Keratinocyte (primary cell): ENCODE measurements at regions not wholly inside any gene's neighbourhood (a gene's known extent, or its start where the extent isn't known, plus 50 kb on each side); places are given as distances from the start of the nearest gene placed in this dataset.

Experiments
- DNase-seq: peaks from one replicate; pipeline ENCODE4 v3.0.0-alpha.2; 2011; ENCODE audit warnings: low read depth, missing footprints, low spot score
- FAIRE-seq: peaks from 2 replicates; lab custom pipeline; 2011; peaks lifted over from hg19 to GRCh38; lab: Jason Lieb, UNC
- H2AFZ ChIP-seq: 2 replicates; pipeline ENCODE4 v1.6.0; 2012; ENCODE audit warnings: low read length, control low read depth, inconsistent platforms; ENCODE audit not compliant: control insufficient read depth
- H3K27ac ChIP-seq: 2 replicates; pipeline ENCODE4 v1.5.1; 2011; ENCODE audit warnings: low read length; ENCODE audit not compliant: control insufficient read depth, insufficient read depth
- H3K27me3 ChIP-seq: 3 replicates; pipeline ENCODE4 v1.6.0; 2011; ENCODE audit warnings: low read length; ENCODE audit not compliant: control insufficient read depth, insufficient read depth; ENCODE audit errors: extremely low read depth
- H3K36me3 ChIP-seq, 2 experiments: 2 replicates in 1 of 2; 3 replicates in 1 of 2; pipeline ENCODE4 v1.5.1; 2011; ENCODE audit warnings: low read length in 2 of 2, mild to moderate bottlenecking in 1 of 2; ENCODE audit not compliant: control insufficient read depth in 2 of 2, insufficient read depth in 2 of 2; ENCODE audit errors: extremely low read depth in 1 of 2
- H3K4me1 ChIP-seq: 3 replicates; pipeline ENCODE4 v1.5.1; 2011; ENCODE audit warnings: low read length; ENCODE audit not compliant: control insufficient read depth, insufficient read depth; ENCODE audit errors: extremely low read depth
- H3K4me2 ChIP-seq: 3 replicates; pipeline ENCODE4 v1.6.0; 2011; ENCODE audit warnings: low read depth, low read length; ENCODE audit not compliant: control insufficient read depth, insufficient read depth; ENCODE audit errors: extremely low read depth
- H3K4me3 ChIP-seq, 3 experiments: fragments of 200-600 bp in 1 of 3; sonication (generic) in 1 of 3; 2 replicates in 2 of 3; 3 replicates in 1 of 3; pipeline ENCODE4 v1.5.1; 2011 to 2016; ENCODE audit warnings: low read length in 3 of 3, mild to moderate bottlenecking in 3 of 3, control low read depth in 2 of 3, inconsistent platforms in 1 of 3, low read depth in 1 of 3, mixed read lengths in 1 of 3, mixed run types in 1 of 3, moderate library complexity in 1 of 3; ENCODE audit not compliant: control insufficient read depth in 2 of 3, insufficient read depth in 2 of 3; ENCODE audit errors: extremely low read depth in 1 of 3
- H3K79me2 ChIP-seq: 2 replicates; pipeline ENCODE4 v1.6.0; 2012; ENCODE audit warnings: low read length; ENCODE audit not compliant: control insufficient read depth, insufficient read depth
- H3K9ac ChIP-seq: 3 replicates; pipeline ENCODE4 v1.6.0; 2011; ENCODE audit warnings: low read length; ENCODE audit not compliant: control insufficient read depth, insufficient read depth; ENCODE audit errors: extremely low read depth
- H3K9me1 ChIP-seq: 3 replicates; pipeline ENCODE4 v1.6.0; 2011; ENCODE audit warnings: low read length; ENCODE audit not compliant: control insufficient read depth, insufficient read depth; ENCODE audit errors: extremely low read depth
- H3K9me3 ChIP-seq: 2 replicates; pipeline ENCODE4 v1.5.1; 2012; ENCODE audit warnings: low read depth, low read length; ENCODE audit not compliant: control insufficient read depth
- H4K20me1 ChIP-seq: 3 replicates; pipeline ENCODE4 v1.6.0; 2011; ENCODE audit warnings: low read length; ENCODE audit not compliant: control insufficient read depth, insufficient read depth; ENCODE audit errors: extremely low read depth
- EZH2 ChIP-seq: IDR thresholded peaks from one replicate; pipeline ENCODE4 v1.6.1; 2012; ENCODE audit warnings: inconsistent platforms, mild to moderate bottlenecking, low read length, moderate library complexity
- dilution Hi-C: fragments of 300-500 bp; cut with MboI; formaldehyde crosslinking; loops from one replicate; pipeline ENCODE4 v1.7.0; 2020; ENCODE audit warnings: low sequenced_read_pairs; ENCODE audit not compliant: extremely low pct_ligation_motif_present
- TF ChIP-seq, protein P1 (sequence below), 3 experiments: IDR thresholded peaks in 1 of 3; conservative IDR thresholded peaks in 1 of 3; optimal IDR thresholded peaks in 1 of 3; 2 replicates in 2 of 3; 3 replicates in 1 of 3; pipeline versions ENCODE3 to v1.5.1; 2011; ENCODE audit warnings: low read length in 3 of 3, mild to moderate bottlenecking in 3 of 3, moderate library complexity in 2 of 3, control low read depth in 1 of 3, inconsistent platforms in 1 of 3; ENCODE audit not compliant: insufficient read depth in 2 of 3; ENCODE audit errors: extremely low read depth in 1 of 3

DNA sequence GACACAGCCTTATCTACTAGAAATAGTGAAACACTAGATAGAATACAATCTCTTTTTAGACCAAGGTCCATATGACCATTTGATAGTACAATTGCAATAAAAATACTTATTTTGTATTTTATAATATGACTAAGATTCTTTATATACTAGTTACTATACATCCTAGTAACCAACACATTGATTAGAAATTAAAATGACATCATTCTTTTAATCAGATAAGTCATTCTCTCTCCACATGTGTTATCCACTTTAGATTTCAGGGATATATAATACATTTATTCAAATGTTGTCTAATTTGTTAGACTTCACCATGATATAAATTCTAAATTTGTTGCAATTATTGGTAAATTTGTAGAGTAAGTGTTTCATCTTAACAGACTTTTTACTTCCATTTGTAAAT, 276.2 kb upstream of the DPH6 start:
- DNase-seq (no peak), FAIRE-seq (no peak)
- Histone ChIP-seq H3K9me3 (no peaks in the 10 kb centered on the region), H4K20me1 (no peaks in the 10 kb centered on the region), H3K4me3 (no peak overlapping the region), H3K4me2 (no peak overlapping the region), H3K9ac (no peak overlapping the region), H2AFZ (no peak overlapping the region), H3K36me3 (no peaks in the 10 kb centered on the region), H3K79me2 (no peaks in the 10 kb centered on the region), H3K9me1 (no peaks in the 10 kb centered on the region), H3K27me3 (no peaks in the 10 kb centered on the region), H3K27ac (no peak overlapping the region), H3K4me1 (no peaks in the 10 kb centered on the region)
- dilution Hi-C loops, result no loop called here
- TF ChIP-seq EZH2, result no peak
- TF ChIP-seq, protein P1, sequence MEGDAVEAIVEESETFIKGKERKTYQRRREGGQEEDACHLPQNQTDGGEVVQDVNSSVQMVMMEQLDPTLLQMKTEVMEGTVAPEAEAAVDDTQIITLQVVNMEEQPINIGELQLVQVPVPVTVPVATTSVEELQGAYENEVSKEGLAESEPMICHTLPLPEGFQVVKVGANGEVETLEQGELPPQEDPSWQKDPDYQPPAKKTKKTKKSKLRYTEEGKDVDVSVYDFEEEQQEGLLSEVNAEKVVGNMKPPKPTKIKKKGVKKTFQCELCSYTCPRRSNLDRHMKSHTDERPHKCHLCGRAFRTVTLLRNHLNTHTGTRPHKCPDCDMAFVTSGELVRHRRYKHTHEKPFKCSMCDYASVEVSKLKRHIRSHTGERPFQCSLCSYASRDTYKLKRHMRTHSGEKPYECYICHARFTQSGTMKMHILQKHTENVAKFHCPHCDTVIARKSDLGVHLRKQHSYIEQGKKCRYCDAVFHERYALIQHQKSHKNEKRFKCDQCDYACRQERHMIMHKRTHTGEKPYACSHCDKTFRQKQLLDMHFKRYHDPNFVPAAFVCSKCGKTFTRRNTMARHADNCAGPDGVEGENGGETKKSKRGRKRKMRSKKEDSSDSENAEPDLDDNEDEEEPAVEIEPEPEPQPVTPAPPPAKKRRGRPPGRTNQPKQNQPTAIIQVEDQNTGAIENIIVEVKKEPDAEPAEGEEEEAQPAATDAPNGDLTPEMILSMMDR (optimal IDR thresholded peaks at IDR 0.05 in 1 of 3, IDR thresholded peaks at IDR 0.05 in 1 of 3, conservative IDR thresholded peaks at IDR 0.05 in 1 of 3; ENCODE audit: extremely low read depth in 1 of 3, insufficient read depth in 2 of 3, low read length in 3 of 3), result no peak

DNA sequence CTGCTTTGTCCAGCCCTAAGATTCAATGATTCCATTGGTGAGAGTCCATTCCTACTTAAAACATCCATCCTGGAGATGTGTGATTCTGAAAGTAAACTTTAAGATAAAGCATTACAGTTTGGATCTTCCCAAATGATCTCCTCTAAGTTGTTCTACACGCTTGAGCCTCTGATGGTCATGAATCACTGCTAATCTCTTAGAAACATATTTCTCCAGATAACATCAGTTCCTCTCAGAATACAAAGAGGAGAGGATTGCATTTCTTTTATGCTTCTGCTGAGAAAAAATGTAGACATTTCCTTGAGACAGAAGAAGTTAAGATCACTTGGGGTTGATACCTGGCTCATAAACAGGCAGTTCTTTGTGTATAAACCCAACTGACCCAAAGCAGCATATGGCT, 281.2 kb upstream of the DPH6 start:
- H3K9me3 ChIP-seq, result no peaks in the 10 kb centered on the region
- no peaks in the 10 kb centered on the region for H3K9me1 ChIP-seq
- H3K79me2 ChIP-seq, result no peaks in the 10 kb centered on the region
- no peak overlapping the region for H3K4me3 ChIP-seq
- no peak overlapping the region for H2AFZ ChIP-seq
- TF ChIP-seq EZH2, result no peak
- TF ChIP-seq, protein P1 (optimal IDR thresholded peaks at IDR 0.05 in 1 of 3, IDR thresholded peaks at IDR 0.05 in 1 of 3, conservative IDR thresholded peaks at IDR 0.05 in 1 of 3; ENCODE audit: extremely low read depth in 1 of 3, insufficient read depth in 2 of 3, low read length in 3 of 3), result no peak
- H3K36me3 ChIP-seq, result no peaks in the 10 kb centered on the region
- H4K20me1 ChIP-seq, result no peaks in the 10 kb centered on the region
- no peak overlapping the region for H3K4me2 ChIP-seq
- H3K27ac ChIP-seq, result no peak overlapping the region
- no peak overlapping the region for H3K9ac ChIP-seq
- H3K27me3 ChIP-seq, result no peaks in the 10 kb centered on the region
- no peak for FAIRE-seq
- no peak for DNase-seq
- dilution Hi-C loops, result no loop called here
- H3K4me1 ChIP-seq, result no peaks in the 10 kb centered on the region
